ENCODE measurements at regions not wholly inside any gene's neighbourhood (a gene's known extent, or its start where the extent isn't known, plus 50 kb on each side); places are given as distances from the start of the nearest gene placed in this dataset.

- TF ChIP-seq REST (IDR thresholded peaks at IDR 0.05; ENCODE audit: low read depth, low read length) (no peak), RFX5 (IDR thresholded peaks at IDR 0.05; ENCODE audit: low read depth, low read length) (no peak), CHD2 (IDR thresholded peaks at IDR 0.05; ENCODE audit: borderline replicate concordance, low read depth, low read length) (no peak), POLR2A (IDR thresholded peaks at IDR 0.05; ENCODE audit: low read depth, low read length) (no peak), CTCF (IDR thresholded peaks at IDR 0.05 in 2 of 3, conservative IDR thresholded peaks at IDR 0.05 in 1 of 3; ENCODE audit: control insufficient read depth in 2 of 3, extremely low read depth in 1 of 3, insufficient read depth in 1 of 3, low read depth in 3 of 3, low read length in 3 of 3) (no peak), BCL11A (IDR thresholded peaks at IDR 0.05; ENCODE audit: low read depth, low read length) (no peak), ZNF622 (IDR thresholded peaks at IDR 0.05) (no peak), HDGF (IDR thresholded peaks at IDR 0.05) (no peak), FOXM1 (IDR thresholded peaks at IDR 0.05; ENCODE audit: low read depth, low read length) (no peak)
Measured at GRCh38 chr3:110031975-110032374, 694.6 kb upstream of the DPPA4 start.

Data from GM12878 (cell line).